Erythroblast (primary cell): ENCODE measurements at regions not wholly inside any gene's neighbourhood (a gene's known extent, or its start where the extent isn't known, plus 50 kb on each side); places are given as distances from the start of the nearest gene placed in this dataset.

Source experiments
- GATA1 ChIP-seq: IDR thresholded peaks from 2 replicates; pipeline ENCODE4 v1.6.1; 2011; ENCODE audit warnings: low read depth, mild to moderate bottlenecking, control low read depth, low read length, moderate library complexity
- POLR2A ChIP-seq: IDR thresholded peaks from 2 replicates; pipeline ENCODE4 v1.6.1; 2011; ENCODE audit warnings: mild to moderate bottlenecking, low read length

DNA sequence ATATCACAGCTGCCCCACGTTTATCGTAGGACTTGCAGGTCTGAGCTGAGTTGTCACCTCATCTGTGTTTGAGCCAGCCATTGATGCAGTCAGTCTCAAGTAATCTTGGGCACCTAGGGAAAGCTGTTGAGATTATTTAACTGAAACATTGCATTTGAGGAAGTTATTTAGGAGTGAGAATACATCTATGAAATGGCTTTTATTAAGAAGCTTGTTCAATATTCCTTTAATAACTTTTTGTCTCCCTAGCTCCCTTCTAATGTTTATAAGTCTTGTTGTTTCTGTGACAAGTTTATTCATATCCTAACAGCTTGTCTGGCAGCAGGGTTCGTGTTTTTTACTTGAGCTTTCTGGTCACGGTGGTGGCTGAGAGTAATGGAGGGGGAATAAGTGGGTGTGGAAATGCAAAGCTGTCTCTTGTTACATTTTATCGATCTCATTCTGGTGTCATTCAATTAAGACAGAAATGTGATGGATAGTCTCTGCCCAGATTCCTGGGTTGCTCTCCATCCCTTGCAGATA, 555.9 kb downstream of the USP25 start:
- TF ChIP-seq POLR2A (no peak), GATA1 (no peak)
